ENCODE measurements at regions not wholly inside any gene's neighbourhood (a gene's known extent, or its start where the extent isn't known, plus 50 kb on each side); places are given as distances from the start of the nearest gene placed in this dataset.

- no peaks in the 10 kb centered on the region for H3K79me2 ChIP-seq
- no peak for DNase-seq (ENCODE audit: low spot score)
- H3K4me3 ChIP-seq = no peak overlapping the region
- no peaks in the 10 kb centered on the region for H3K9me2 ChIP-seq (replicated peaks; ENCODE audit: insufficient read depth)
- 91% methylated on average over 4 of the region's 4 CpGs for WGBS (ENCODE audit: low lambda C conversion rate, missing lambda C conversion rate)
- TF ChIP-seq EZH2phosphoT487 (IDR thresholded peaks at IDR 0.05; ENCODE audit: low read depth, severe bottlenecking, unreplicated experiment) (no peak), EZH2 (IDR thresholded peaks at IDR 0.05; ENCODE audit: borderline replicate concordance) (no peak)
- TF ChIP-seq, protein P1, sequence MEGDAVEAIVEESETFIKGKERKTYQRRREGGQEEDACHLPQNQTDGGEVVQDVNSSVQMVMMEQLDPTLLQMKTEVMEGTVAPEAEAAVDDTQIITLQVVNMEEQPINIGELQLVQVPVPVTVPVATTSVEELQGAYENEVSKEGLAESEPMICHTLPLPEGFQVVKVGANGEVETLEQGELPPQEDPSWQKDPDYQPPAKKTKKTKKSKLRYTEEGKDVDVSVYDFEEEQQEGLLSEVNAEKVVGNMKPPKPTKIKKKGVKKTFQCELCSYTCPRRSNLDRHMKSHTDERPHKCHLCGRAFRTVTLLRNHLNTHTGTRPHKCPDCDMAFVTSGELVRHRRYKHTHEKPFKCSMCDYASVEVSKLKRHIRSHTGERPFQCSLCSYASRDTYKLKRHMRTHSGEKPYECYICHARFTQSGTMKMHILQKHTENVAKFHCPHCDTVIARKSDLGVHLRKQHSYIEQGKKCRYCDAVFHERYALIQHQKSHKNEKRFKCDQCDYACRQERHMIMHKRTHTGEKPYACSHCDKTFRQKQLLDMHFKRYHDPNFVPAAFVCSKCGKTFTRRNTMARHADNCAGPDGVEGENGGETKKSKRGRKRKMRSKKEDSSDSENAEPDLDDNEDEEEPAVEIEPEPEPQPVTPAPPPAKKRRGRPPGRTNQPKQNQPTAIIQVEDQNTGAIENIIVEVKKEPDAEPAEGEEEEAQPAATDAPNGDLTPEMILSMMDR (IDR thresholded peaks at IDR 0.05; ENCODE audit: poor library complexity) = no peak
- no peak overlapping the region for H2AFZ ChIP-seq
- H3K27ac ChIP-seq = no peak overlapping the region
- H3K9me3 ChIP-seq (ENCODE audit: low read depth) = no peaks in the 10 kb centered on the region
- H4K20me1 ChIP-seq (ENCODE audit: insufficient read depth, poor library complexity, severe bottlenecking) = no peaks in the 10 kb centered on the region
- H3K4me2 ChIP-seq = no peak overlapping the region
- no peaks in the 10 kb centered on the region for H3K4me1 ChIP-seq (ENCODE audit: insufficient read depth)
- H3K36me3 ChIP-seq (replicated peaks; ENCODE audit: insufficient read depth, low read depth) = no peaks in the 10 kb centered on the region
- no peaks in the 10 kb centered on the region for H3K27me3 ChIP-seq
Measured at GRCh38 chr14:97077687-97078086, 280.5 kb downstream of the VRK1 start.

- Histone ChIP-seq H3K79me2 (no peaks in the 10 kb centered on the region), H2AFZ (no peak overlapping the region), H3K9me3 (ENCODE audit: low read depth) (no peaks in the 10 kb centered on the region), H3K36me3 (replicated peaks; ENCODE audit: insufficient read depth, low read depth) (no peaks in the 10 kb centered on the region), H3K4me2 (no peak overlapping the region), H4K20me1 (ENCODE audit: insufficient read depth, poor library complexity, severe bottlenecking) (no peaks in the 10 kb centered on the region), H3K4me1 (ENCODE audit: insufficient read depth) (no peaks in the 10 kb centered on the region), H3K27ac (no peak overlapping the region), H3K9me2 (replicated peaks; ENCODE audit: insufficient read depth) (no peaks in the 10 kb centered on the region), H3K27me3 (no peaks in the 10 kb centered on the region), H3K4me3 (no peak overlapping the region)
- no peak for DNase-seq (ENCODE audit: low spot score)
- TF ChIP-seq EZH2phosphoT487 (IDR thresholded peaks at IDR 0.05; ENCODE audit: low read depth, severe bottlenecking, unreplicated experiment) = no peak
- WGBS (ENCODE audit: low lambda C conversion rate, missing lambda C conversion rate) = 94% methylated on average over 2 of the region's 2 CpGs
Measured at GRCh38 chr14:97080991-97081390, 283.8 kb downstream of the VRK1 start.

DNA sequence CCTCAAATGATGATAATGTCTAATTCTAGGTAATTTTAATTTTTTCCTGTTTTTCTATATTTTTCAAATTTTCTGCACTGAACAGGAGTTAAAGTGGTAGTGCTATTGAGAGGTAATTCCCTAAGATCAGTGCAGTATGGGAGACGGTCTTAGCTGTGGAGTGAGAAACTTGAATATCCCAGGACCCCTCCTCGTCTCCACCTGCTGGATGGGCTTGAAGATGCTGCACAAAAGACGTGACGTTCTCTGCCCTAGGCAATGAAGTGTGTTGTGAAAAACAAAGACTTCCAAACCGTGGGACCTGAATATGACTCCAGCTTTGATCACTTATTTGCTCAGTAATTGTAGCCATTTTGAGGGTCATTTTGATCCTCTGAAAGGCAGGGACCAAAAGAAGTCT is 298.1 kb downstream of the VRK1 start:
- no peak overlapping the region for H3K4me2 ChIP-seq
- no peak overlapping the region for H3K4me3 ChIP-seq
- no peak for DNase-seq (ENCODE audit: low spot score)
- H3K27me3 ChIP-seq = no peaks in the 10 kb centered on the region
- WGBS (ENCODE audit: low lambda C conversion rate, missing lambda C conversion rate) = 52% methylated on average over 5 of the region's 5 CpGs
- no peaks in the 10 kb centered on the region for H3K4me1 ChIP-seq (ENCODE audit: insufficient read depth)
- no peaks in the 10 kb centered on the region for H3K9me2 ChIP-seq (replicated peaks; ENCODE audit: insufficient read depth)
- H3K9me3 ChIP-seq (ENCODE audit: low read depth) = no peaks in the 10 kb centered on the region
- no peak for TF ChIP-seq EZH2 (IDR thresholded peaks at IDR 0.05; ENCODE audit: borderline replicate concordance)
- TF ChIP-seq, protein P1 (IDR thresholded peaks at IDR 0.05; ENCODE audit: poor library complexity) = no peak
- no peak for TF ChIP-seq EZH2phosphoT487 (IDR thresholded peaks at IDR 0.05; ENCODE audit: low read depth, severe bottlenecking, unreplicated experiment)
- no peaks in the 10 kb centered on the region for H3K36me3 ChIP-seq (replicated peaks; ENCODE audit: insufficient read depth, low read depth)
- no peak overlapping the region for H2AFZ ChIP-seq
- no peak overlapping the region for H3K27ac ChIP-seq
- no peaks in the 10 kb centered on the region for H3K79me2 ChIP-seq
- no peaks in the 10 kb centered on the region for H4K20me1 ChIP-seq (ENCODE audit: insufficient read depth, poor library complexity, severe bottlenecking)

DNA sequence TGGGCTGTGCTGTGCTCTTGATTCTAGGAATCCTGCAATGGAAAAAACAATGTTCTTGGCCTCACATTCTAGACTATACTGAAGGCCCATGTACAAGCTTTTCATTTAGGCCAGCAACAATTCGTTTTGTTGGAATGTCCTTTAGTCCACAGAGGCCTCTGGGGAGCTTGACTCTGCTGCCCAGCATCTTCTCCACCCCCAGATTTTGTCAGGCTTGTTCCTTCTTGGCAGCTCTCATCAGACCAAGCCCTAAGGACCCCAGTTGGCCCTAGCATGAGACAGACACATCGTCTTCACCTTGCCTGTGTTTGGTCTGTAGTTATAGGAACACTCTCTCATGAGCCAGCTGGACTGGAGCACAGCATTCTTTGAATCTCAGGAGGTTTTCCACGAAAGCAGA is 300.1 kb downstream of the VRK1 start:
- no peaks in the 10 kb centered on the region for H3K79me2 ChIP-seq
- no peak overlapping the region for H3K4me3 ChIP-seq
- TF ChIP-seq, protein P1 (IDR thresholded peaks at IDR 0.05; ENCODE audit: poor library complexity) = no peak
- no peak for TF ChIP-seq EZH2phosphoT487 (IDR thresholded peaks at IDR 0.05; ENCODE audit: low read depth, severe bottlenecking, unreplicated experiment)
- no peak for TF ChIP-seq EZH2 (IDR thresholded peaks at IDR 0.05; ENCODE audit: borderline replicate concordance)

More for the DNA sequence above, 300.1 kb downstream of the VRK1 start:
- DNase-seq (ENCODE audit: low spot score) = no peak
- H3K36me3 ChIP-seq (replicated peaks; ENCODE audit: insufficient read depth, low read depth) = no peaks in the 10 kb centered on the region
- no peak overlapping the region for H3K4me2 ChIP-seq
- no peaks in the 10 kb centered on the region for H3K4me1 ChIP-seq (ENCODE audit: insufficient read depth)
- 66% methylated on average over 3 of the region's 3 CpGs for WGBS (ENCODE audit: low lambda C conversion rate, missing lambda C conversion rate)
- no peaks in the 10 kb centered on the region for H4K20me1 ChIP-seq (ENCODE audit: insufficient read depth, poor library complexity, severe bottlenecking)
- H3K27me3 ChIP-seq = no peaks in the 10 kb centered on the region
- H2AFZ ChIP-seq = no peak overlapping the region
- H3K27ac ChIP-seq = no peak overlapping the region
- no peaks in the 10 kb centered on the region for H3K9me2 ChIP-seq (replicated peaks; ENCODE audit: insufficient read depth)
- no peaks in the 10 kb centered on the region for H3K9me3 ChIP-seq (ENCODE audit: low read depth)
